Kidney (tissue), 13 donors: ENCODE measurements at regions not wholly inside any gene's neighbourhood (a gene's known extent, or its start where the extent isn't known, plus 50 kb on each side); places are given as distances from the start of the nearest gene placed in this dataset.

Source experiments
- DNase-seq, 5 donors: peaks; one replicate each; pipeline ENCODE4 v3.0.0-alpha.2; 2013 to 2020
- FAIRE-seq: peaks from 2 replicates; lab custom pipeline; 2012; peaks lifted over from hg19 to GRCh38; lab: Jason Lieb, UNC
- H3K27ac ChIP-seq, 2 donors: one replicate each; pipeline ENCODE4 v1.7.0; 2013; ENCODE audit warnings: low read depth in 2 of 2, low read length in 2 of 2, inconsistent platforms in 1 of 2
- H3K27me3 ChIP-seq: one replicate; pipeline ENCODE4 v1.7.1; 2013; ENCODE audit warnings: low read length, inconsistent platforms; ENCODE audit not compliant: control insufficient read depth, insufficient read depth
- H3K36me3 ChIP-seq, 3 donors: one replicate each; pipeline versions ENCODE4 v1.7.0 to v1.7.1; 2013; ENCODE audit warnings: low read length in 3 of 3, control low read depth in 1 of 3, inconsistent platforms in 1 of 3; ENCODE audit not compliant: insufficient read depth in 3 of 3, control insufficient read depth in 2 of 3
- H3K4me1 ChIP-seq, 3 donors: one replicate each; pipeline versions ENCODE4 v1.7.0 to v1.7.1; 2013; ENCODE audit warnings: low read length in 3 of 3, inconsistent platforms in 1 of 3, low read depth in 1 of 3; ENCODE audit not compliant: control insufficient read depth in 2 of 3, insufficient read depth in 2 of 3
- H3K4me3 ChIP-seq, 3 donors: one replicate each; pipeline versions ENCODE4 v1.7.0 to v1.8.1; 2013; ENCODE audit warnings: low read length in 3 of 3, control low read depth in 1 of 3, inconsistent platforms in 1 of 3
- H3K9ac ChIP-seq, 3 donors: one replicate each; pipeline versions ENCODE4 v1.7.0 to v1.7.1; 2013; ENCODE audit warnings: low read length in 3 of 3, control low read depth in 1 of 3, inconsistent platforms in 1 of 3
- H3K9me3 ChIP-seq, 3 donors: one replicate each; pipeline versions ENCODE4 v1.7.0 to v1.7.1; 2013; ENCODE audit warnings: low read length in 3 of 3, control low read depth in 1 of 3, inconsistent platforms in 1 of 3; ENCODE audit not compliant: control insufficient read depth in 2 of 3, insufficient read depth in 1 of 3
- intact Hi-C: fragments of 100-400 bp; cut with DNase I; formaldehyde crosslinking; loops from one replicate; pipeline ENCODE4 v1.11.1; 2022
- TF ChIP-seq, protein P1 (sequence below): IDR thresholded peaks from 3 replicates; pipeline ENCODE4 v1.5.1; 2012; ENCODE audit warnings: mild to moderate bottlenecking, moderate library complexity, borderline replicate concordance; ENCODE audit not compliant: insufficient read depth; ENCODE audit errors: extremely low read depth
- donor health status: control.
- donor health status: control.
- donor health status: control.
- donor health status: control.
- donor health status: control.
- donor health status: DM: yes; HTN: yes; CAD: no.
- donor health status: Normal renal cell carcinoma (clear cell type).

DNA sequence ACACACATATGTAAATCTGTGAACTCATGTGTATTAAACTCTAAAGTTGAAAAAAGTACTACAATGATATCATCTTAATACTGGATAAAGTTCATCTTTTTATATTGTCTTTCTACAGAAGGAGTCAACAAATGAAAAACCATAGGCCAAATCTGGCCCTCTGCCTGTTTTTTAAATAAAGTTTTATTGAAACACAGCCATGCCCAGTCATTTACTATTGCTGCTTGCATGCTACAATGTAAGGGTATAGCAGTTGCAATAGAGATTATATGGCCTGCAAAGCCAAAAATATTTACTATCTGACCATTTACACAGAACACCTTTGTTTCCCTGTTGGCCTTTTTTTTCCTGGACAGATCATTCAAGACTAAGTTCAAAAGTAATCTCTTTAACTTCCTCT is 374.6 kb upstream of the ARID1B start:
- Histone ChIP-seq H3K27me3 (no peaks in the 10 kb centered on the region), H3K9ac (no peak overlapping the region), H3K4me1 (no peaks in the 10 kb centered on the region), H3K36me3 (no peaks in the 10 kb centered on the region), H3K9me3 (no peaks in the 10 kb centered on the region), H3K27ac (no peak overlapping the region), H3K4me3 (no peak overlapping the region)
- TF ChIP-seq, protein P1, sequence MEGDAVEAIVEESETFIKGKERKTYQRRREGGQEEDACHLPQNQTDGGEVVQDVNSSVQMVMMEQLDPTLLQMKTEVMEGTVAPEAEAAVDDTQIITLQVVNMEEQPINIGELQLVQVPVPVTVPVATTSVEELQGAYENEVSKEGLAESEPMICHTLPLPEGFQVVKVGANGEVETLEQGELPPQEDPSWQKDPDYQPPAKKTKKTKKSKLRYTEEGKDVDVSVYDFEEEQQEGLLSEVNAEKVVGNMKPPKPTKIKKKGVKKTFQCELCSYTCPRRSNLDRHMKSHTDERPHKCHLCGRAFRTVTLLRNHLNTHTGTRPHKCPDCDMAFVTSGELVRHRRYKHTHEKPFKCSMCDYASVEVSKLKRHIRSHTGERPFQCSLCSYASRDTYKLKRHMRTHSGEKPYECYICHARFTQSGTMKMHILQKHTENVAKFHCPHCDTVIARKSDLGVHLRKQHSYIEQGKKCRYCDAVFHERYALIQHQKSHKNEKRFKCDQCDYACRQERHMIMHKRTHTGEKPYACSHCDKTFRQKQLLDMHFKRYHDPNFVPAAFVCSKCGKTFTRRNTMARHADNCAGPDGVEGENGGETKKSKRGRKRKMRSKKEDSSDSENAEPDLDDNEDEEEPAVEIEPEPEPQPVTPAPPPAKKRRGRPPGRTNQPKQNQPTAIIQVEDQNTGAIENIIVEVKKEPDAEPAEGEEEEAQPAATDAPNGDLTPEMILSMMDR: no peak
- DNase-seq: no peak
- FAIRE-seq: no peak
- intact Hi-C loops: no loop called here

DNA sequence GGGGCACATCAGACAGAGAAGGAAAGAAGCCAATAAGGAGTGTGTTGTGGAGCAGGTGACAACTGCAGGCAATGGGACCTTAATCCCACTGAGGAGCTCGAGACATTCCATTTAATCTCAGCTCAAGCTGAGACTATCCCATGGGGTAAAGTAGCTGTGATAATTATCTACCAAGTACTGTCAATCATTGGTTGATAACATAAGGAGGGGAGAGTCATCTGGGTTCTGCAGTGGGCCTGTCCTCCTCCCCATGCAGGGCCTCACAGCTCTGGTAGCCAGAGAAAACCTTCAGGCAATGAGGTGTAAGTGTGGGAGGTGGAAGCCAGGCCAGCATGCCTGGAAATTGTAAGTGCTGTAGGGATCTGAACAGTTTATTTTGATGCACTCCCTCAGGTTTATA is 375.0 kb upstream of the ARID1B start:
- H3K9me3 ChIP-seq: no peaks in the 10 kb centered on the region
- no peaks in the 10 kb centered on the region for H3K36me3 ChIP-seq
- no peaks in the 10 kb centered on the region for H3K27me3 ChIP-seq
- H3K27ac ChIP-seq: no peak overlapping the region
- FAIRE-seq (no peak), DNase-seq (no peak)
- no peaks in the 10 kb centered on the region for H3K4me1 ChIP-seq
- no peak overlapping the region for H3K4me3 ChIP-seq
- H3K9ac ChIP-seq: no peak overlapping the region
- intact Hi-C loops: no loop called here
- TF ChIP-seq, protein P1: no peak

DNA sequence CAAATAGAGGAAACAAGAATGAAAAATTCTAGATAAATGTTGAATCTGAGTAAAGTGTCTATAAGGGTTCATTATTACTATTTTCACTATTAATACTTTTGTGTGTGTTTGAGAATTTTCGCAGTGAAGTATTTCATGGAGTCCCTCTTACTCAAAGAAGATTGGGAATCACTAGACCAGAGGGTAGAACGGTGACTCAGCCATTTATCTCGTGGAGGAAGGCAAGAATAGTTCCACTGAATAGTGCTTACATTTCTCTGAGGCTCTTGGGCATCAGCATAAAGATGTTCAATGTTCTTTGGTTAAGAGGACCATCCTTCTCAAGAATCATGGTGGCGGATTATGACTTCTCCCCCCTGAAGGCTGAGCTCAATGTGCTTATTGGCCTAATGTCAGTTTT is 376.7 kb upstream of the ARID1B start:
- no peak for DNase-seq
- Histone ChIP-seq H3K9ac (no peak overlapping the region), H3K27me3 (no peaks in the 10 kb centered on the region), H3K27ac (no peak overlapping the region), H3K4me3 (no peak overlapping the region), H3K4me1 (no peaks in the 10 kb centered on the region), H3K36me3 (no peaks in the 10 kb centered on the region), H3K9me3 (no peaks in the 10 kb centered on the region)
- intact Hi-C loops: no loop called here
- no peak for FAIRE-seq
- TF ChIP-seq, protein P1: no peak

DNA sequence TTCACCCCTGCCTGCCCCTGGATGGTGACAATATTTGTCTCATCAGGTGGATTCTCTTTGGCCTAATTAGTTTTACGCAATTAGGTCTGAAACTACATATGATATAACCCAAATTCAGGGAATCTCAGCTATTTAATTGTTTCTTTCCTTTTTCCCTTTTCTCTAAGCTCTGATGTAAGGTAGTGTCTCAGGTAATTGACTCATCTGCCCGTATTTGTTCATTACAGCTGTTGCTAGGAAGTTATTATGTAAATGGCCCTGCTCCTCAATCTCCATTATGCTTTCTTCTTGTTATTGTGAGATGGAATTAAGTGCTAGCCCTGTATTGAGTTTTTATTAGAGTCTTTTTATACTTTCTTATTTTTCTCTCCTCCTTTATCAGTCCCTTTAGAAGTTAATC is 378.2 kb upstream of the ARID1B start:
- Histone ChIP-seq H3K27me3 (no peaks in the 10 kb centered on the region), H3K36me3 (no peaks in the 10 kb centered on the region), H3K9me3 (no peaks in the 10 kb centered on the region), H3K27ac (no peak overlapping the region), H3K4me1 (no peaks in the 10 kb centered on the region), H3K9ac (no peak overlapping the region), H3K4me3 (no peak overlapping the region)
- intact Hi-C loops: no loop called here
- TF ChIP-seq, protein P1: no peak
- FAIRE-seq (no peak), DNase-seq (no peak)
